Hematopoietic multipotent progenitor cell treated with erythropoietin and hydrocortisone succinate and interleukin-3 and kit ligand, for 15 days (in vitro differentiated cells): ENCODE measurements at regions not wholly inside any gene's neighbourhood (a gene's known extent, or its start where the extent isn't known, plus 50 kb on each side); places are given as distances from the start of the nearest gene placed in this dataset.

Experiments used
- DNase-seq: peaks from one replicate; pipeline ENCODE4 v3.0.0-alpha.2; 2015; ENCODE audit warnings: low spot score

DNA sequence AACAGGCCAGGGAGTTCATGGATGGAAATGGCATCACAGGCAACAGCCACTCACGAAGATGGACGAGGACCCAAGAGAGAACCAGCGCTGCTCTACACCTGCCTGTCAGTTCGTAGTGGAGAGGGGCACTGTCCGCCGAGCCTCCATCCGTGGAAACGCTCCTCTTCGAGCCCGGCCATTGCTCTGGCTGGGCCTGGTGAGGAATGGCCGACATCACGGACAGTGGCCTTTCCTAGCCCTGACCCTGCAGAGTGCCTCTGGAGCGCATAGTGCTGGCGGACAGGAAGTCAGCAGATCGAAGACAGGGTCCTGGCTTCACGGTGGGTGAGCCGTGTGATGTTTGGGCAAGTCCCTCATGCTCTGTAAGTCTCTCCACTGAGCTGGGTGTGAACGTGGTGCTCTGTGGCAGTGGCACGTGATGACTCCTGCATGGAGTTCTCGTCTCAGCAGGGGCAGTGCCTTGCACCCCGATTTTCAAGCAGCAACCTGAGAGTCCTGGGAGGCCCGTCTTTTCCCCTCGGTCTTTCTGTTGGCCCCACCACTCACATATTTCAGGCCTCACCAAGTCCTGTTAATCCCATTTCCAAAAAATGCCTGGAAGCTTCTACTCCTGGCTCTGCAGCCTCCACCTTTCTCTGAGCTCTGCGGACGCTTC, 214.4 kb downstream of the ERMARD start:
- DNase-seq = no peak

- no peak for DNase-seq
These were observed 213.8 kb downstream of the ERMARD start for GRCh38 chr6:169965239-169965638.

- DNase-seq = no peak
These were observed 213.2 kb downstream of the ERMARD start for GRCh38 chr6:169964486-169965180.

GRCh38 chr6:169963581-169964297, 212.3 kb downstream of the ERMARD start:
- DNase-seq = no peak

DNA sequence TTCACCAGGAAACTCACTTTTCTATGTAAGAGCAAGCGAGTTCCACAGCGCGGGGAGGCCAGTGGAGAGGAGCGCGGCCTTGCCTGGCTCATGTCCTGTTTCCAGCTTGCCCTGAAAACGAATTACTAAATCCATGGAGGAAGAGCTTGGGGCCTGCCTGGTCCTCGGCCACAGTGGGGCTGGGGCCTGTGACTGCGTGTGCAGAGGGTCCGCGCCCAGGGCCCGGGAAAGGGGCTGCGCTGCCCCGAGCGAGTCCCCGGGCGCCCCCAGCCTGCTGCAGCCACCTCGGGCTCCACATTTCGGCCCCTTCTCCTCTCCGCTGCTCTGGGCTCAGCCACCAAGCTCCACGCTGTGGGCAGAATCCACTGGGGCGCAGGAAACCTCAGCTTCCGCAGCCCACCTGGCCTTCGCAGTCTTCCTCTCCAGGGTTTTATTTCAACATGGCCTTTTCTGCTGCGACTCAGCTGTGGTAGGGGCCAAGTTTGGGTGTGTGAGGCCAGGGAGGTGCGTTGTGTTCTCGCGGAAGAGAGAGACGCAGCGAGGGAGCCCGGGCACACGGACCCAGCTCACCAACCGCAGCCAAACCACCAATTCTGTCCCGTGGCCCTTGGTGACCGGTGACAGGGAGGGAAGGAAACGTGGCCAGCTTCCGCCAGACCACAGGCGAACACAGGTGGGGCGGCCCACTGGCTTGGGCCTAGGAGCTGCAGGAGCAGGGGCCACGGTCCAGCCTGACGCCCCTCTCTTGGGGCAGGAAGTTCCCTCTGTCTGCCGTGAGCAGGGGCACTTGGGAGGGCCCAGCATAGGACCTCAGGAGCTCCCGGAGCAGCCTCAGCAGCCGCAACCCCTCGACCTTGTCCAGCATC, 211.4 kb downstream of the ERMARD start:
- DNase-seq = no peak

DNA sequence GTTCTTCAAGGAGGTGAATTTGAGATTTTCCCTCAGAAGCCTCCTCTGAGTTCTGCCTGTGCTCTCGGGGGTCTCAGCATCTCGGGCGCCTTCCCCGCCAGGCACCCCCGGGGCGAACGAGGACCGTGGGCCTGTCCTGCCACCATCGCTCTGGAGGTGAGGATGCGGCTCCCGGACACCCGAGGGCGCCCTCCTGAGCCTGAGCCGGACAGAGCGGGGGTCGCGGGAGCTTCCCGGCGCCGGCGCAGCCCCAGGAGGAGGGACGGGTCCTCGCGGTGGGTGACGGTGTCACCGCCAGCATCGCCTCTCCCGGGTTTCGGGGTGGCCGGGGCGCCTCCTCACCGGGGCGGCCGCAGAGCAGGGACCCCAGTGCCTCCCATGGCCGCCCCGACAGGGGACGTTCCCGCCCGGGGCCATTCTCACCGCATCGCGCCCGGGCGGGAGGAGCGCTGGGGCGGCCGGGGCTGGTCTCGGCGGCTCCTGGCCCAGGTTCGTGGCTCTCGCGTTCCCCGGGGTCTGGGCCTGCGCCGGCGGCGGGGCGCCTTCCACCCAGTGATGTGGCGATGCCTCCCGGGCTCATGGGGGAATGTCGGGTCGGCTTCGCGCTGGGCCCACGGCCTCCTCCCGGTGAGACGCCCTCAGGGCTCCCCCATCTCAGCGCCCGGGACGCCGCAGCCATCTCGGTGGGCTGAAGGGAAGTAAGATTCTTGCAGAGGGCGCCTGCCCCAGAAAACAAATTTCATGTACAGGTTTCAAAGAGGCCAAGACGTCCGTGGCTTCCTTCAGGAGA, 210.5 kb downstream of the ERMARD start:
- DNase-seq = no peak

DNA sequence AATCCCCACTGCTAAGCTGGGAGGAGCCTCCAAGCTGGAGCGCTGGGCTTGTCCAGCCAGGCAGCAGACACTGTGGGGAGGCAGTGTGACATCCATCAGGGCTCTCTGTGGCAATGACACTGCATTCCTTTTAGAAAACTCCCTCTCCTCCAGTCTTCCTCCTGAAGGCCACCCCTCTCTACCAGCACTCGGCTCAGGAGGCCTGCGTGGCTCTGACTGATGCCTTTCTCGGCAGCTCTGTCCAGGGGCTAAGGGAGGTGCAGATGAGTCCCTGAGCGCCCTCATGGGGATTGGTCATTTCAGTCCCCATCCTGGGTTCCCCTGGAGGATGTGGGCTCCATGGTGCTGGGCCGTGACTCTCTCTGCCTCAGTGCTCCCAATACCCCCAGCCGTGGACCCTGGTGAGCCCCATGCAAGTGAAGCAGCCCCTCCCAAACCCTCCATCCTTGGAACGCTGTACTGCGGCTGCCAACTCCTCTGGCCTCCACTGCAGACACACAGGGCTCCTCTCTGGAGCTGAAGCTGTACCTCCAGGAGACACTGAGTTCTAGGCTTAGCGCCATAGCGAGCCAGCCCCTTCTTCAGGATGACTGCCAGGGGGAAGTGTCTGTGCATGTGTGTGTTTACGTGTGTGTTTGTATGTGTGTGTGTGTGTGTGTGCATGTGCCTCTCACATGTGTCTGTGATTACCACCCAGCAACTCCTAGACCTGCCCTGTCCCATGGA, 209.6 kb downstream of the ERMARD start:
- no peak for DNase-seq

DNA sequence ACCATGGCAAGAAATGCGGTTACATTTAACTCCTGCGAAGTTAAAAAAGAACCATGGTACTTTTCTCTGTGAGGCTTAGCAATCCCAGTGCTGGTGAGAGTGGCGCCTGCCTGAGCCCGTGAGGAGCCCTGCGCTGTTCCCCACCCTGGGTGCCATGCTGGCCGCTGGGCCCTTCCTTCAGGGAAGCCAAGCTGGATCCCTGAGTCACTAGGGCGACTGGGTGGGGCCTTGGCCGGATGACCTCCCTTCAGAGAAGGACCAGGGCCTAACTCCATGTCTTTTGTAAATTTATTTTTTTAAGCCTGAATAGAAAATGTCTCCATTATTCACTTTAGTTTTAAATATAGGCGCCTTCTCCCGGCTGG, 209.1 kb downstream of the ERMARD start:
- no peak for DNase-seq

GRCh38 chr6:169960003-169960344, 208.6 kb downstream of the ERMARD start:
- no peak for DNase-seq

GRCh38 chr6:169959136-169960002, 207.9 kb downstream of the ERMARD start:
- DNase-seq = no peak

DNA sequence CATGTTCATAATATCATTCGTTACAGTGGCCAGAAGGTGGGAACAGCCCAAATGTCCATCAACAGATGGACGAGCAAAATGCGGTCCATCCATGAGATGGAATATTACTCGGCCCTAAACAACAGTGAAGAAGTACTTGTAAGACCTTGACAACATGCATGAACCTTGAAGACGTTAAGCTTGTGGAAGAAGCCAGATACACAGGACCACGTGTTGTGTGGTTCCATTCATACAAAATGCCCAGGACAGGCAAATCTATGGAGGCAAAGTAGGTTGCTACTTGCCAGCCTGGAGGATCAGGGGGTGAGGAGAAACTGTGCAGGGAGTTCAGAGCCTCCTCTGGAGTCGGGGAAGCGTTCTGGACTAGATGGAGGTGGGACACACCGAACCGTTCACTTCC, 207.1 kb downstream of the ERMARD start:
- DNase-seq = no peak

GRCh38 chr6:169957351-169957963, 206.0 kb downstream of the ERMARD start:
- DNase-seq = no peak

DNA sequence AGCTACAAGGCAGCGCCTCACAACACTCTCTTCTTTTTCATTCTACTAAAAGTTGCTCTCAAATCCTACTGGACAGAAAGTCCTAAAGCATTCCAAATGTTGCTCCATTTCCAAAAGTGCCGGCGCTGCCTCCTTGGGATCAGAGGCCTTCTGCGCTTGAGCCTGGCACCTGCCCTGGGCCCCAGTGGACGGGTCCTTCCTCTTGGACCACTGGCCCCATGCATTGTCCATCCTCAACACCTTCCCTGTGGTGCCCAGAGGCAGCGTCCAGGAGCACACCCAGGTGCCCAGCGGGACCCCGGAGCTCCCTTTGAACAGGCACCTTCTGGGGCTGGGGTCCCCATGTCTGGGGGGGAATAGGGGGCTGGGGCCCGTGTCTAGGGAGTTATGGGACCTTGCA, 205.2 kb downstream of the ERMARD start:
- DNase-seq = no peak

DNA sequence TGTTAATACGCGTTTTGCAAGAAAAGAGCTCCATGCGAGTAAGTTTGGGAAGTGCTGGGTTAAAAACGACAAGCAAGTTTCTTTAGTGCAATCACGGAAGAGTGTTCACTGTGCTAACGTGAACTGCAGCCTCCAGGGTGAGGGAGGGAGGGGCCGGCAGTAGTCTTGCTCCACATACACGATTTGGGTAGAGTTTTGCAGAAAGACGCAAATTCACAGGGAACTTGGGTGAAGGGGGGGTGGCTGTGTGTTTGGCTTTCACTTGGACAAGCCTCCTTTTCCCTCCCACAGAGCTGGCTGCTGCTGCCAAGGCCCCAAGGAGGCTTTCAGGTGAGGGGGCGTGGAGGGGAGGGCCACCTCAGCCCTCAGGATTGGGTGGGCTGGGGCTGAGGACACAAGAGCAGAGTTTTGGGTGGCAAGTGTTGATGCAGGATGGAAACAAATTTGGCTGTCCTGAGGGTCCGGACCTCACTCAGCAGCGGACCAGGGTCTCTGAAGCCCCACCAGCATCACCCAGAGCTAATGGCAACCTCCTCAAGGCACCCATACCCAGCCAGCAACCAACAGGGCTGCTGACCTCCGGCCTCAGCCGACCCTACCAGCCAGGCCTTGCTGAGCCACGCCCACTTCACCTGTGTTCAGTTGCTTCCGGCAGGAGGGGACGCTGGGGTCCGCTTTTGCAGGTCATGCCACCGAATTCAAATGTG, 204.5 kb downstream of the ERMARD start:
- no peak for DNase-seq

DNA sequence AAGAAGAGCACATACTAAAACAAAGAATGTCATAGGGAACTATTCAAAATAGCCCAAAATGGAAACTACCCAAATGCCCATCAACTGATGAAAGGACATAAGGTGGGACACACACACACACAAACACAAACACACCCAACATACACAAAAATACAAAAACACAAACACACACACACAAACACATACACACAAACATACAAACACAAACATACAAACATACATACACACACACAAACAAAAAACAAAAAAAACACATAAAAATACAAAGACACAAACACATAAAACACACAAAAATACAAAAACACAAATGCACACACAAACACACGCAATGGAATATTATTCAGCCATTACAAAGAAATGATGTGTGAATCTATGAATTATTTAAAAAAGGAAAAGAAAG, 203.6 kb downstream of the ERMARD start:
- DNase-seq = no peak

GRCh38 chr6:169953686-169954085, 202.3 kb downstream of the ERMARD start:
- DNase-seq = no peak

DNA sequence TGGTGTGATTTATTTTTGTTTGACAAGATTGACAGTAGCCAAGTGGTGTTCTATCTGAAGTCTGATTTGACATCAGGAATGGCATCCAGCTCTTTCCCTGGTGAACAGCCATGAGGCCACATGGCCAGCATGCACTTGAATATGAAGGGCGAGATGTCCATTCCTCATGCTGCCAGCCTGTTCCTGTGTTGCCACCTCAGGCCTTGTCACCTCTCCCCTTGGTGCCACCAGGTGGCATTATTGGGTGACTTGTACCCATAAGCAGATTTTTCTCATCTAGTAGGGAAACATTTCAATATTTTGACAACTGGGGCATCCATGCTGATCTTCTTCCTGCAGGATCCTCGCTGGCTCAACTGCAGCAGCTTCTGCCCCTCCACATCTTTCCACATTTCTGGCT, 199.1 kb downstream of the ERMARD start:
- DNase-seq = peak; percentile 7

DNA sequence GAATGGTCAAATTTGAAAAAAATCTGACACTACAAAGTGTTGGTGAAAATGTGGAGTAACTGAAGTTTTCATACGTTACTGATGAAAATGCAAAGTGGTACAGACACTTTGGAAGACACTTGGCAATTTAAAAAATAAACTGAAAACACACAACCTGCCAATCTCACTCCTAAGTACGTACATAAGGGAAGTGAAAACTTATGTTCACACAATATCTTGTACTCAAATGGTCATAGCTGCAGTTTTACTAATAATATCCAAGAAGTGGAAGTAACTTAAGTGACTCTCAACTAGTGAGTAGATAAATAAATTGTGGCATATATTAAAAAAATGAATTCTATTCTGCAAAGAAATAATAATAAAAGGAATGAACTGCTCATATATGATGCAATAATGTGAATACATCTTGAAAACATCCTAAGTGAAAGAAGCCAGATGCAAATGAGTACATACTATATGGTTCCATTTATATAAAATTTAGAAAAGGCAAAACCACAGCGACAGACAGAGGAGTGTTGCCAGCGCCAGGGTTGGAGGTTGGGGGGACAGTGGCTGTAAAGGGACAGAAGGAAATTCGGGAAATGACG, 198.2 kb downstream of the ERMARD start:
- DNase-seq = no peak

- DNase-seq = no peak
These were observed 195.5 kb downstream of the ERMARD start for GRCh38 chr6:169946971-169947370.
